LNCaP clone FGC (cell line): ENCODE measurements at regions not wholly inside any gene's neighbourhood (a gene's known extent, or its start where the extent isn't known, plus 50 kb on each side); places are given as distances from the start of the nearest gene placed in this dataset.
A peak's percentile ranks its signal among the peaks of the same experiment; 100 is the strongest.

ENCODE experiments used
- DNase-seq: peaks from one replicate; pipeline ENCODE4 v3.0.0-alpha.2; 2011; ENCODE audit warnings: low read depth
- H3K4me3 ChIP-seq: 2 replicates; pipeline ENCODE4 v1.5.1; 2011; ENCODE audit warnings: mild to moderate bottlenecking, low read depth, low read length, control low read depth
- CTCF ChIP-seq: IDR thresholded peaks from 2 replicates; pipeline ENCODE4 v1.5.1; 2012; ENCODE audit warnings: mild to moderate bottlenecking; ENCODE audit not compliant: control insufficient read depth, insufficient read depth; ENCODE audit errors: extremely low read depth

DNA sequence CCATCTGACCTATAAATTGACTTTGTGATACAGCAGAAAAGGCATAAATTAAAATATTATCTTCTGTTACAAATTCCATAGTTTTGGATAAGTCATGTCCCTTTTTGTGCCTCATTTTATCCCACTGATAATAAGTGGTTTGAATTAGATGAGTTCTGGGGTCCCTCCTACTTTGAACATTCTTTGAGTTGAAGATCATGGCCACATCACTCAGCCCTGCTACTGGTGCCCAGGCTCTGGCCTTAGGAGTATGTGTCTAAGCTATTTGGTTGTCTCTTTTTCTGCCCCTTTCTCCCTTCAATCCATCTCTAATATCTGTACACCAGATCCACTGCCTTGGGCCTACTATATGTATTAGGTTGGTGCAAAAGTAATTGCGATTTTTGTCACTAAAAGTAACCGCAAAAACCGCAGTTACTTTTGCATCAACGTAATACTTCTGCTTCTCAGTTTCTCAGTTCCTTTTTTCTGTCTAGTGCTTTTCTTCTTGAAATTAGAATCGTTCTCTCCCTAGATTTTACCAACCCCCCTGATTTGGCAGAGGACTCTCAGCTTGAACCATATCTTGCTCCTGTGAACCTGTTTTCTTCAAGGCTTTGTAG is 362.5 kb upstream of the TNP1 start:
- no peak for TF ChIP-seq CTCF
- H3K4me3 ChIP-seq = no peak overlapping the region
- DNase-seq = no peak

DNA sequence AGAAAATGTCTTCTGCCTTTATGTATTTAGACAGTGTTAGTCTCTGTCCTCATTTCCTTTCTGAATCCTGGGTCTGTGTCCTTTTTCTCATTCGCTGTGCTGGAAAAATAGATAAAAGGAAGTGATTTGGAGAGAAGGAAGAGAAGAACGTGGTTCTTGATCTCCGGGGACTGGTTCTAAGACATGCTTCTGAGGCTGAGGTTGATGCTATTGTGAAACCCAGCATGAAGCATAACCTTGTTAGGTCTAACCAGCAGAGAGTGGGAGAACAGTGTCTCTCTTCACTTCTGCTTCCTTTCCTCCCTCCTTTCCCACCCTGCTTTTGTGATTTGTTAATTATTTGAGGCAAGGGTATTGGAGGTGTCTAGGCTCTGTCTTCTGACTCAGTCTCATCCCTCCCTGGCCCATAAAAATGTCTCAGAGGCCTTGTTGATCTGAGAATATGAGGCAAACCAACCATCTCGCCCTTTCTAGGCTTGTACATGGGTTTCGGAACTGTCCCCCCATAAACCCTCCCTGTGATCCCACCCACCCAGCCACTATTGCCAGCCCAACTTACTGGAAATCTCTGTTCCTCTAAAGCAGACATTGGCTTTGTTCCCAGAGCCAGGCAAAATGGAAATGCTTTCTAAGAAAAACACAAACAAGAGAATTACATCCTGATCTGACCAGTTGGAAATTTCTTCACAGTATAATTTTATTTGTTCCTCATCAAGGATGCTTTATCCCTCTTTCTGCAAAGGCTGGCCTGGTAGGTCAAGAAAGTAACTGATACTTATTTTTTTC is 360.6 kb upstream of the TNP1 start:
- no peak for TF ChIP-seq CTCF
- DNase-seq = peak; percentile 37
- no peak overlapping the region for H3K4me3 ChIP-seq

- no peak overlapping the region for H3K4me3 ChIP-seq
- no peak for TF ChIP-seq CTCF
- DNase-seq = no peak
Observed at GRCh38 chr2:217219164-217219520, 359.3 kb upstream of the TNP1 start.

- no peak for TF ChIP-seq CTCF
- H3K4me3 ChIP-seq = no peak overlapping the region
- no peak for DNase-seq
Observed at GRCh38 chr2:217218269-217219163, 358.7 kb upstream of the TNP1 start.

GRCh38 chr2:217216982-217217381 is 357.1 kb upstream of the TNP1 start:
- no peak for DNase-seq
- TF ChIP-seq CTCF = no peak
- H3K4me3 ChIP-seq = no peak overlapping the region

GRCh38 chr2:217216316-217216715 is 356.5 kb upstream of the TNP1 start:
- H3K4me3 ChIP-seq = no peak overlapping the region
- DNase-seq = no peak
- TF ChIP-seq CTCF = no peak
